GM12878 (cell line): ENCODE measurements at regions not wholly inside any gene's neighbourhood (a gene's known extent, or its start where the extent isn't known, plus 50 kb on each side); places are given as distances from the start of the nearest gene placed in this dataset.

Experiments
- ATAC-seq: fragments of 200-7000 bp; cut with Tn5 transposase; 3 replicates; pipeline ENCODE4 v1.9.1; 2020; ENCODE audit warnings: mild to moderate bottlenecking, moderate library complexity
- BruUV-seq: library from RNA; stranded (reverse); fragments of 400-500 nt; replicated peaks from 2 replicates; lab custom pipeline; 2021; lab: Mats Ljungman, UMichigan
- CTCF ChIA-PET: fragments of 300-600 bp; sonication (Branson Sonifier 250); formaldehyde crosslinking; extraction: SDS; loops from one replicate; lab custom pipeline; 2021; ENCODE audit warnings: inconsistent platforms; lab: Yijun Ruan, JAX
- POLR2A ChIA-PET: fragments of 350-600 bp; formaldehyde crosslinking; extraction: SDS; loops from one replicate; lab custom pipeline; 2021; ENCODE audit warnings: inconsistent platforms; lab: Charles Lee
- RAD21 ChIA-PET: fragments of 300-600 bp; sonication (Branson Sonifier 250); formaldehyde crosslinking; loops from one replicate; lab custom pipeline; 2023; ENCODE audit warnings: antibody characterized with exemption; ENCODE audit not compliant: unreplicated experiment; lab: Charles Lee
- SMC1A ChIA-PET: fragments of 300-600 bp; sonication (Branson Sonifier 250); formaldehyde crosslinking; loops from one replicate; lab custom pipeline; 2023; ENCODE audit not compliant: unreplicated experiment, uncharacterized antibody; lab: Charles Lee
- DNase-seq: peaks from one replicate; pipeline ENCODE4 v3.0.0-alpha.2; 2011; ENCODE audit warnings: low read depth, low spot score
- FAIRE-seq: peaks from 3 replicates; lab custom pipeline; 2011; peaks lifted over from hg19 to GRCh38; lab: Jason Lieb, UNC
- H2AFZ ChIP-seq: 2 replicates; pipeline ENCODE4 v1.6.0; 2011; ENCODE audit warnings: low read depth, low read length, control low read depth; ENCODE audit not compliant: control insufficient read depth
- H3K27ac ChIP-seq: 2 replicates; pipeline ENCODE4 v1.5.1; 2011; ENCODE audit warnings: control low read depth; ENCODE audit not compliant: control insufficient read depth, insufficient read depth
- H3K27me3 ChIP-seq, 2 experiments: replicated peaks in 1 of 2; 2 replicates each; pipeline versions ENCODE4 v1.6.0 to v1.6.1; 2011; ENCODE audit warnings: low read length in 1 of 2; ENCODE audit not compliant: control insufficient read depth in 2 of 2, insufficient read depth in 2 of 2
- H3K36me3 ChIP-seq, 2 experiments: 2 replicates each; pipeline ENCODE4 v1.5.1; 2011; ENCODE audit warnings: low read length in 1 of 2; ENCODE audit not compliant: control insufficient read depth in 2 of 2, insufficient read depth in 2 of 2
- H3K4me1 ChIP-seq: 2 replicates; pipeline ENCODE4 v1.6.1; 2011; ENCODE audit warnings: mild to moderate bottlenecking, low read length, moderate library complexity, mixed read lengths; ENCODE audit not compliant: control insufficient read depth, insufficient read depth
- H3K4me2 ChIP-seq: 2 replicates; pipeline ENCODE4 v1.6.0; 2011; ENCODE audit warnings: control low read depth; ENCODE audit not compliant: control insufficient read depth, insufficient read depth
- H3K4me3 ChIP-seq: fragments of 200-600 bp; sonication (generic); 2 replicates; pipeline ENCODE4 v1.5.1; 2016
- H3K79me2 ChIP-seq: 2 replicates; pipeline ENCODE4 v1.6.0; 2011; ENCODE audit warnings: low read length; ENCODE audit not compliant: control insufficient read depth, insufficient read depth
- H3K9ac ChIP-seq: 2 replicates; pipeline ENCODE4 v1.8.0; 2011; ENCODE audit warnings: low read length, control low read depth, mixed read lengths; ENCODE audit not compliant: control insufficient read depth, insufficient read depth
- H3K9me3 ChIP-seq: replicated peaks from 3 replicates; pipeline ENCODE4 v1.5.1; 2011; ENCODE audit warnings: mild to moderate bottlenecking, low read length; ENCODE audit not compliant: control insufficient read depth, insufficient read depth
- H4K20me1 ChIP-seq: 2 replicates; pipeline ENCODE4 v1.6.0; 2011; ENCODE audit not compliant: control insufficient read depth, insufficient read depth
- MYC ChIP-seq: IDR thresholded peaks from 2 replicates; pipeline ENCODE4 v1.6.1; 2011; ENCODE audit warnings: mild to moderate bottlenecking, low read length, moderate library complexity, inconsistent platforms; ENCODE audit not compliant: insufficient read depth, insufficient replicate concordance, insufficient read length, severe bottlenecking
- POLR2A ChIP-seq: IDR thresholded peaks from 2 replicates; pipeline ENCODE4 v1.6.1; 2011; ENCODE audit warnings: low read depth, mild to moderate bottlenecking, low read length
- STAT1 ChIP-seq: fragments of 450-650 bp; conservative IDR thresholded peaks from 2 replicates; pipeline ENCODE4 v1.6.1; 2014; ENCODE audit warnings: antibody characterized with exemption, mild to moderate bottlenecking
- ZBED1 ChIP-seq: IDR thresholded peaks from 2 replicates; pipeline ENCODE4 v1.6.1; 2016; ENCODE audit warnings: borderline replicate concordance
- WGBS: methylation state at CpG from one replicate; pipeline ENCODE4 v1.1.6; 2016; ENCODE audit warnings: low lambda C conversion rate; ENCODE audit not compliant: insufficient replicate concordance, insufficient coverage; ENCODE audit errors: missing lambda C conversion rate; 5-methylcytosine and 5-hydroxymethylcytosine counted together
- in situ Hi-C: fragments of 300-500 bp; cut with MboI; formaldehyde crosslinking; loops from 9 replicates; pipeline ENCODE4 v1.14.3; 2018; ENCODE audit warnings: mixed read lengths
- intact Hi-C: fragments of 100-400 bp; cut with micrococcal nuclease; formaldehyde crosslinking; loops from one replicate; pipeline ENCODE4 v1.14.2; 2022; ENCODE audit not compliant: unreplicated experiment
- TF ChIP-seq, protein P1 (sequence below): fragments of 150-350 bp; IDR thresholded peaks from 2 replicates; pipeline ENCODE4 v1.6.1; 2014; ENCODE audit warnings: mild to moderate bottlenecking, low read depth, low read length

DNA sequence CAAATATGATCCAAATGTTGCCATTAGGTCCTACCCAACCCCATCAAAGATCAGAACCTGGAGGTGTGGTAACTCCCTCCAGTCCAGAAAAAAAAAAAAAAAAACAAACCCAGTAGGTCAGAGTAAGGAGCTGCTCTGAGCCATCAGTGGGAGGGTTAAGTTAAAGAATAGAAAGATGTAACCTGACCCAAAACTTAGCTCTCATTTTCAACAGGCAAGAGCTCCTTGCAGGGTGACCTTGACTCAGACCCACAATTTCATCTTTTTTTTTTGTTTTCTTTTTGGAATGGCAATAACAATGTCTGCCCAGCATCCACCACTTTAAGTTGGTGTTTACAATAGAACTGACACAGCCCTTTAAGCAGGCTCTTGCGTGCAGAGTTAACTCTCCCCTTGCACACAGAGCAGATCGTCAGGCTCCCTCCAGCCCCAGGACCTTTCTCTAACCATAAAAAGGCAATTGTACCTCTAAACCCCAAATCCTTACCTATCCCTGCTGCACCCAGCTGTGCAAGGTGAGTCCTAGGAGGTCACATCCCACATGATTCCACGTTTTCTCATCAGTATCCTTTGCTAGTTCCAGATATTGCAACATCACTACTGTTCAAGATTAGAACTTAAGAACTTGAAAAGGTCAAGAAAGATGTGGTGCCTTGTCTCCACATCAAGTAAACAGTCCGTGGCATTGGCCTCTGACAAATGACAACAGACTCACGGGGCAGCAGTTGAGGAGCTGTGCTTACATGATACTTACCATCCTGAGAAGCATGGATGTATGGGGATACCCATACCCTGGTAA lies 178.6 kb upstream of the EEA1 start (continued):
- TF ChIP-seq ZBED1, result no peak
- no peak for TF ChIP-seq STAT1
- no peak for TF ChIP-seq POLR2A
- TF ChIP-seq, protein P1, sequence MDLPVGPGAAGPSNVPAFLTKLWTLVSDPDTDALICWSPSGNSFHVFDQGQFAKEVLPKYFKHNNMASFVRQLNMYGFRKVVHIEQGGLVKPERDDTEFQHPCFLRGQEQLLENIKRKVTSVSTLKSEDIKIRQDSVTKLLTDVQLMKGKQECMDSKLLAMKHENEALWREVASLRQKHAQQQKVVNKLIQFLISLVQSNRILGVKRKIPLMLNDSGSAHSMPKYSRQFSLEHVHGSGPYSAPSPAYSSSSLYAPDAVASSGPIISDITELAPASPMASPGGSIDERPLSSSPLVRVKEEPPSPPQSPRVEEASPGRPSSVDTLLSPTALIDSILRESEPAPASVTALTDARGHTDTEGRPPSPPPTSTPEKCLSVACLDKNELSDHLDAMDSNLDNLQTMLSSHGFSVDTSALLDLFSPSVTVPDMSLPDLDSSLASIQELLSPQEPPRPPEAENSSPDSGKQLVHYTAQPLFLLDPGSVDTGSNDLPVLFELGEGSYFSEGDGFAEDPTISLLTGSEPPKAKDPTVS, result no peak
- TF ChIP-seq, all 136 proteins: peak for 0

DNA sequence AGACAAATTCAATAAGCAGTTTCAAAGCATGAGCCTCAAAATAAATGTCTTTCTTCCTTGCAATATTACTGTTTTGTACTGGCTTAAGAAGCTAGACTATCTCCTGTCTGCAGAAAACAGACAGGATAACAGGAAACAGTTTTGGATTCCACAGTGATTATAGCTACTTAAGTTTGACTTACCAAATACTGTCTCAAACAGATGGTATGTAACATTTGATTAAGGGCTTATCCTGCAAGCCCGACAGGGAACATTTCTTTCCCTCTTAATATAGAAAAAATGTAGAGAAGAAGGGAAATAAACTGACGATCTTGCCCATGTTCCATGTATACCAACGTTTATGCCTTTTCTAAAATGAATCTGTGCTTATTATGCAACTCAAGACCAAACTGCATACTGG lies 179.9 kb upstream of the EEA1 start:
- POLR2A ChIA-PET, result interaction anchor here (0.5 to 2.8 kb wide), 5 partner anchors 30 to 245 kb away, joined by 3 to 13 read pairs (median 3); no protein-coding TSS in a partner anchor

More for the DNA sequence above, 179.9 kb upstream of the EEA1 start:
- peaks cover 14% of the 10 kb centered on the region for H3K4me1 ChIP-seq
- in situ Hi-C loops, result no loop called here
- intact Hi-C loops, result no loop called here
- peaks cover 2% of the 10 kb centered on the region; the same call in 2 of the 3 replicates for H3K9me3 ChIP-seq
- ChIA-PET SMC1A (interaction anchor here (1.0 to 9.2 kb wide), 9 partner anchors 11 to 274 kb away, joined by 3 to 90 read pairs (median 7); no protein-coding TSS in a partner anchor), RAD21 (interaction anchor here (0.6 to 8.0 kb wide), 6 partner anchors 11 to 265 kb away, joined by 3 to 61 read pairs (median 7); no protein-coding TSS in a partner anchor), CTCF (interaction anchor here (0.9 to 9.4 kb wide), 5 partner anchors 11 to 133 kb away, joined by 3 to 88 read pairs (median 8); no protein-coding TSS in a partner anchor)
- H3K79me2 ChIP-seq, result no peaks in the 10 kb centered on the region
- no TSS peak for BruUV-seq
- no peak overlapping the region for H3K9ac ChIP-seq
- FAIRE-seq (no peak), ATAC-seq (no peak), DNase-seq (no peak)
- no peak overlapping the region for H3K27ac ChIP-seq
- no peak overlapping the region for H3K4me2 ChIP-seq
- no peaks in the 10 kb centered on the region for H3K27me3 ChIP-seq
- H3K4me3 ChIP-seq, result no peak overlapping the region
- H2AFZ ChIP-seq, result no peak overlapping the region
- H4K20me1 ChIP-seq, result no peaks in the 10 kb centered on the region
- WGBS, result 70% methylated on average over 3 of the region's 3 CpGs
- no peak for TF ChIP-seq MYC
- no peaks in the 10 kb centered on the region for H3K36me3 ChIP-seq
